SIG-M5 treated with dmso at 0.1 percent for 504 hours (cell line): ENCODE measurements at regions not wholly inside any gene's neighbourhood (a gene's known extent, or its start where the extent isn't known, plus 50 kb on each side); places are given as distances from the start of the nearest gene placed in this dataset.

Experiments used
- DNase-seq: peaks from one replicate; lab custom pipeline; 2025; ENCODE audit not compliant: unreplicated experiment; lab: John Stamatoyannopoulos, UW

- no peak for DNase-seq
These were observed 62.1 kb upstream of the PHACTR1 start for GRCh38 chr6:12654514-12654913.

DNA sequence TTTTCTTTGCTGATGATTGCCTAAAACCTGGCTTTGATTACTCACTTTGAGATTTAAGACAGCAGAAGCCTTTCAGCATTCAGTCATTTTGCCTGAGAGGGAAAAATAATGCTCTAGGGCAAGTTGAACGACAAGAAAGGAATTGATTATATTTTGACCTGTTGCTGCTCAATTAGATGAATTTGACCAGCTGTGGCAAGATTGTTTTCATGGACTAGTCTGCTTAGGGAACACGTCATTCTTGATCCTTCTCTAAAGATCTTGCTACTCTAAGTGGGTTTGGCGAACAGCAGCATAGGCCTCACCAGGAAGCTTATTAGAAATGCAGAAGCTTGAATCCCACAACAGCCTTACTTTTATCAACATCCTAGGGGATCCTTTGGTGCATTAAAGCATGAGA lies 59.7 kb upstream of the PHACTR1 start:
- DNase-seq = no peak

DNA sequence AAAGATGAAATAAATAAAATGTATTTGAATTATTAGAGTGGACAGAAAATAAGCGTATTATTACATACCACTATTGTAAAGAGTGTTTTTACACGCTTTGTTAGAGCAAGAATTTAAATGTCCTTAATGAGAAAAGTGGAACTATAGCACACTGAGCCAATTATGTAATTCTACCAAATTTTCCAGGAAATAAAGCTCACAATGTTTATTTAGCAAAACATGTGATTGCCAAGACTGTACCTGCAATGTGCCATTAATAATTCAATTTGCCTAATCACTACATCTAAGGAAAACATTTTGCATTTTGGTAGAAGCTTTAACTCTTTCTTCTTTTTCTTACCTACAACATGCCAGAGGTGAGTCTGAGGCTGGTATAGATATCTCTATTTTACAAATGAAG lies 58.7 kb upstream of the PHACTR1 start:
- no peak for DNase-seq

DNA sequence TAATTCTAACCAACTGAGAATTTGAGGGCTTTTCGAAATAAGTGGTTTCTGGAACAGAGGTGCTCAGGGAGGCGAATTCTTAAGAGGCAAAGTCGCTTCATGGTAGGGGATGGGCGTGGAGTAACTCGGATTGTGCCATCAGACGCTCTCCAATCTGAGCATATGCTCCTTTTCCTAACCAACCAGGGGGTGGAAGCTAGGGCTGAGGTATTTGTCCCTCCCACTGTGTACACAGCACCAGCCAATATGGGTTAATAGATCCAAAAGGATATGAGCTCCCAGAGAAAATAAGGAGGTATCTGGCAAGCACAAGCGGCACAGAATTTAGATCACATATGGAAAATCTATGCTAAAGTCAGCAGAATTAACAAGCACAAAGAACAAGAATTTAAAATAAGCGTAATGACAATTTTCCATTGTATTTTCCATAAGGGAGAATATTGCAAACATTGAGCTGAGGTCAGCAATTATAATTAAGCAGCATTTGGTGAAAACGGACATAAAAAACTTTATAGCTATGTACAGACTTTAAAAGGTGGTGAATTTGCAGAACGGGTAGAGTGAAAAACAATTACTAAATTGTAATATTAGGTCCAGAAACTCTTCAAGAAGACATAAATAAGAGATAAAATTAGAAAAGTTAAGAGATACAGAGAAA lies 55.0 kb upstream of the PHACTR1 start:
- no peak for DNase-seq
